Epidermal melanocyte (primary cell): ENCODE measurements at regions not wholly inside any gene's neighbourhood (a gene's known extent, or its start where the extent isn't known, plus 50 kb on each side); places are given as distances from the start of the nearest gene placed in this dataset.

Experiments
- DNase-seq: peaks from one replicate; pipeline ENCODE4 v3.0.0; 2011; ENCODE audit warnings: low spot score; ENCODE audit not compliant: insufficient read length

DNA sequence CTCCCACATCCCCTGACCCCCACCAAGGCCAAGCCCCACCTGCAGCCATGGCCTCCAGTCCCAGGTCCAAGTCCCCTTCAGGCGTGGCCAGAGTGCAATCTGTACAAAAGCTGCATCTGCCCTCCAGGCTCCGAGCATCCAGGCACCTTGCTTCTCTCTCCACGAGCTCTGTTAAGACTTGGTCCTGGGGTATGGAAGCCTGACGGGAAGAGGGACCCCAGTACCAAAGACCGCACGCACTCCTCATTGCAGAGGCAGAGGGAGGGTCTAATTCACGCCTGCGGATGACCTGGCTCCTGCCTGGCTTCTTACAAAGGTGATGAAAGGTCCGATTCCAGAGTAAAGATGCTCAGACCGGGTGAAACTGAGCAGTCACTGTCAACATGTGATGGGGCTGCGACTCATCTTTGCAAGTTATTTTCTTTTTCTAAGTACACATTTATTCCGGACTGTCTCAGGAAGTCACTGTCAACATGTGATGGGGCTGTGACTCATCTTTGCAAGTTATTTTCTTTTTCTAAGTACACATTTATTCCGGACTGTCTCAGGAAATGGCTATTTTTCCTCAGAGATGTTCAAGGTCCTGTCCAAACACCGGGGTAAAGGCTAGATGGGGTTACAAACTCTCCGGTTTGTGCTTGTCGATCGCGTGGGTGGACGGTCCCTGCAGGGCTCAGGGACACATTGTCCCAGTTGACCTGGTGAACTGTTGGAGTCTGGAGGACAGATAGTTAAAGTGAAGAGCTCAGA is 252.0 kb upstream of the IRX4 start:
- DNase-seq: no peak

DNA sequence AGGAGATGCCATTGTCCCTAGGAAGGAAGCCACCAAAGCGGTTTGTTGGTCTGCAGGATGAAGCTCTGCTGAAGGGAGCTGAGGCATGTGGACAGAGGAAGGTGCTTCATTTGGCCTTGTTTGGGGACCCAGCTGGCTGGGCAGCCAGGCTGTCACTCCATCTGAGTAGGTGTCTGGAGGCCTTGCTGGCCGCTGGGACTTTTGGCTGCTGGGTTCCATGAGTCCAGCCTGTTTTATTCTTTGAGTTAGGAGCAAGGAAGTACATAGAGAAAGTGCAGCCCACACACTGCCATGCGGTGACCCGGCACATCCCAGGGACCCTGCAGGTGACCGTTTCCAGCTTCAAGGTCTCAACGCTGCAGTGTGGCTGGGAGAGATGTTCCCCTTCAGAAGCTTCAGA is 251.2 kb upstream of the IRX4 start:
- DNase-seq: no peak

DNA sequence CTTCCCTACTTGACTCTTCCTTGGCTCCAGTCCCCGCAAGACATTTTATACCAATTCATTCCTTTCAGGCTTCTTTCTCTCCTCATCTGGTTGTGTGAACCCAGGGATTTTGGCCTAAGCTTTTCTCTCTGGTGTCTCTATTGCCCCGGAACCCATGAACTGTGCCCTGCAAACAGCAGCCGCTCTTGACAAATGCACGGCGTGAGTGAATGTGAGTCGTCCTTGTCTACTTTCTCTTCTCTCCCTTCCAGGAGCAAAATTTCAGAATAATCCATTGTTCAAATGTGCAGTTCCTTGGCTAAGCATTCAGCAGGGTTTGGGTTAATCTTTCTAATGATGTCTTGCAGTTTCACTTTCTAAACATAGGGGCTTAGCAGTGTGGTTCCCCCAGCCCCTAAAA is 250.4 kb upstream of the IRX4 start:
- no peak for DNase-seq

DNA sequence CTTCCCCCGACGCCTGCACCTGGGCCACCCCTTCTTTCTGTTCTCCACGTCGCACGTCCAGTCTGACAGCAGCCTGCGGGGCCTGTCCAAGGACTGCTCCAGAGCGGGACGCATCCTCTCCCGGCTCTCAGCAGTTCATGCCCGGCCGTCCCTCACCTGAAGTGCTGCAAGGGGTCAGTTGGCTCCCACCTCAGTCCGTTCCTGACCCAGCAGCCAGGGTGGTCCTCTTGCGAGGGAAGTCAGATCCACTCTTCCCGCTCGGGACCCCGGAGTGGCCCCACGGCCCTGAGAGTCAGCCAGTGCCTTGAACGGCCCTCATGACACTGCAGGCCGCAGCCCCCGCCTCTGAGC is 249.7 kb upstream of the IRX4 start:
- DNase-seq: no peak

DNA sequence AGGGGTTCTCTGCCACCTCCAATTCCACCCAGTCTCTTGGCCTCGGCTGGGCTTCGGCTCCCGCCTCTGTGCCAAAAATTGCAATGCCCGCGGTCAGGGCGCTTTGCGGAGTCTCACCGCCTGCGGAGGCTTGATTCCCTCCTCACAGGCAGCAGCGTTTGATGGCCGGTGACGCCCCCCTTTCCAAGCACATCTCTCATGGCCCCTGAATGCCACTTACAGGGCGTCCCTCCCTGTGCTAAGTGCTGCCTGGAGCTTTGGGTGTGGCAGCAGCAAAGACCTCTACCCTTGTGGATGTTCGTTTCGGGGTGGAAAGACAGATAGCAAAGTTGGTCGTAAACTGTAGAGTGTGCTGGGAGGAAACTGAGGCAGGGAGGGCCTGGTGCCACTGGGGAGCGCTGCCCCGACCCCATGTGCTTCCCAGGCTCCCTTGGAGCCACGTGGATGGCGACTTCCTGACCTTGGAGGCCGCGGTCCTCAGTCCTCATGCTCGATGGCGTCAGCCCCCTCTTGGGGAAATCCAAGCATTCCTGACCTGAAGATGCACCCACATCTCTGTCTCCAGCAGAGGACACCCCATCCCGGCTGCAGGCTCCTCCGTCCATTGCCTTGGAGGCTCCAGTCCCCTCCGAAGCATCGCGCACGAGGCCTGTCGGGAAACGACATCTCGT is 249.2 kb upstream of the IRX4 start:
- DNase-seq: no peak

- DNase-seq: no peak
These were observed 248.5 kb upstream of the IRX4 start for GRCh38 chr5:2131196-2131595.

DNA sequence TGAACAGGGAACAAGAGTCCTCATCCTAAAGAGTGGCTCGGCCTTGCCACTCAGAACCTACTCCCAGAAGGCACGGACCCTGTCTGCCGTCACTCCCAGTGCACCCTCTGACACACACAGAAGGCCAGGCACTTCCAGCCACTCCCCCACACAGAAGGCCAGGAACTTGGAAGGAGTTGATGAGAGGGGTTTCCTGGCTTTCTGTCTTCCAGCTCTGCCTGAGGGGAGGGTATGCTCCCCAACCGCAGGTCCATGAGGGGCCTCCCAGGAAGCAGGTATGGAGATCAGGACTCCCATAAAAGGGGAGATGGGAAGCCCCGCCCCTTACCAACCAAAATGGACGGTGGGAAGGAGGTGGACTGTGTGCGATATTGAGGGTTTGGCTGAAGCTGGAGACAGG is 247.6 kb upstream of the IRX4 start:
- no peak for DNase-seq

DNA sequence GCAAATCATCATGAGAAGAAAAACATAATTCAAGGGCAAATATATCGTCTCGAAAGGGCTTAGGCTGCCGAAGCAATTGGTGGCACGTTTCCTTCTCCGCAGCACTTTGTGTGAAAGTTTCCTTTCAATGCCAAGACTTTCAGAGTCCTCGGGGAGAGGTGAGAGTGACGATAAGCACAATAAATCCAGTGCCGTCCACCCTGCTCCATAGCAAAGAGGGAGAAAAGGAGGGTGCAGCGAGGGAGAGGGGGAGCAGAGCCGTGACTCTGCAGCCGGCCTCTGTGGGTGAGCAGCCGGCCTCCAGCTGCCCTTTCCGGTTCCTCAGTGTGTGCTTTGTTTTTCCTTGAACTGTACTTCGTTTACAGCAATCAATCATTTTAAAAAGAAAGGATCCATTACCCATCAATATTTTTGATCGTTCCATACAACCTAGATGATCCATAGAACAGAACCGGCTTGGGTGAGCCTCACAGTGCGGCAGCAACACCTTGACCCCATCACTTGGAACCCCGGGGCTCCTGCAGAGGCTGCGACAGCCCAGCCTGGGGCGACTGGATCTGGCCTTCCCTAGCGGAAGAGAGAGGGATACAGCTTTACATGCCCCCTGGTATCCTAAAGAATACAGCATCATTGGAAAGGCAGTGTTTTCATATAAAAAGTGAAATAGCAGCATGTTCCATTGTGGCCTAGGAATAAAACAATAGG is 247.0 kb upstream of the IRX4 start:
- no peak for DNase-seq

GRCh38 chr5:2128686-2129355 is 246.1 kb upstream of the IRX4 start:
- DNase-seq: no peak

- DNase-seq: no peak
These were observed 243.8 kb upstream of the IRX4 start for GRCh38 chr5:2126512-2126911.

DNA sequence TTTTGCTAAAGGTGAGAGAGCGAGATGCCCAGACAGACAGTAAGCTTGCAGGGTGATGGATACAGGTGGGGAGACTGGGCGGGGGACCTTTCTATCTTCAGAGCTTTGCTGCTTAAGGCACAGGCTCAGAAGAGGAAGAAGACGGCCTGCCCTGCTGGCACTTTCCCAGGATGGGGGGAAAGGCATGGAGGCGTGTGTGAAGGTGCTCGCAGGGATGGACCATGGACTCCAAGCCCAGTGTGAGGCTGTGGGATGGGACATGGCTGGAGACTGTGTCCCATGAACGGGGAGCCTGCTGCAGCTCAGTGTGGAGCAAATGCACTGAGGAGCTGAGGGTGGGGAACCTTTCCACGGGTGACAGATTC is 243.2 kb upstream of the IRX4 start:
- DNase-seq: no peak

GRCh38 chr5:2125171-2125900 is 242.6 kb upstream of the IRX4 start:
- DNase-seq: no peak

GRCh38 chr5:2124434-2125170 is 241.9 kb upstream of the IRX4 start:
- DNase-seq: no peak

- DNase-seq: no peak
These were observed 241.1 kb upstream of the IRX4 start for GRCh38 chr5:2123874-2124273.

DNA sequence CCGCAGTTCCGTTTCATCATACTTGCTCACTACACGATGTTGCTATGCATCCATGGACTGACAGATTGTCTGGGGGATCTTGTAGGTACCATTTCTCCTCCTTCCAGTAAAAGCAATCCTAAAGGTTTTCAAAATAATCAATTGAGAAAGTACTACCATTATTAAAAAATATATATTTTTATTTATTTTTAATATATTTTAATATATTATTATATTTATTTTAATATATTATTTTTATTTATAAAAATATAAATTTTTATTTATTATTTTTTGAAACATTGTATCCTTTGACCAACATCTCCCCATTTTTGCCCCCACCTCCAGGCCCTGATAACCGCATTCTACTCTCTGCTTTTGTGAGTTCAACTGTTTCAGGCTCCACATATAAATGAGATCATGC is 237.6 kb upstream of the IRX4 start:
- no peak for DNase-seq

DNA sequence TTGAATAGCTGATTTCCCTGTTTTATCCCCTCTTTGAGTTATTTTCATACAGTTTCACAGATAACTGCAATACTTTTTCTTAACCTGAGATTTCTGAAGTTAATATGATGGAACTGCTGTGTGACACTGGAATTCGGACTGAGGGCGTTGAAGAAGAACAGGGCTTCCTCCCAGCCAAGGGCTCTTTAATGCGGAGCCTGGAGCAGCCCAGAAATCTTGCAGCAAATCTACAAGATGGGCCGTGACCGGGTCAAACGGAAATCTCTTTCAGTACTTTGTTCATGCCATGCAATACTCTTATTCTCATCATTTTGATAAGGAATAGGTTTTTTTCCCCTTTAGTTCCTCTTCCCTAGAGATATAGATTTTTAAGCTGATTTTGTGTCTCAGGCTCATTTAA is 236.8 kb upstream of the IRX4 start:
- no peak for DNase-seq

GRCh38 chr5:2113348-2114131 is 230.8 kb upstream of the IRX4 start:
- DNase-seq: no peak

DNA sequence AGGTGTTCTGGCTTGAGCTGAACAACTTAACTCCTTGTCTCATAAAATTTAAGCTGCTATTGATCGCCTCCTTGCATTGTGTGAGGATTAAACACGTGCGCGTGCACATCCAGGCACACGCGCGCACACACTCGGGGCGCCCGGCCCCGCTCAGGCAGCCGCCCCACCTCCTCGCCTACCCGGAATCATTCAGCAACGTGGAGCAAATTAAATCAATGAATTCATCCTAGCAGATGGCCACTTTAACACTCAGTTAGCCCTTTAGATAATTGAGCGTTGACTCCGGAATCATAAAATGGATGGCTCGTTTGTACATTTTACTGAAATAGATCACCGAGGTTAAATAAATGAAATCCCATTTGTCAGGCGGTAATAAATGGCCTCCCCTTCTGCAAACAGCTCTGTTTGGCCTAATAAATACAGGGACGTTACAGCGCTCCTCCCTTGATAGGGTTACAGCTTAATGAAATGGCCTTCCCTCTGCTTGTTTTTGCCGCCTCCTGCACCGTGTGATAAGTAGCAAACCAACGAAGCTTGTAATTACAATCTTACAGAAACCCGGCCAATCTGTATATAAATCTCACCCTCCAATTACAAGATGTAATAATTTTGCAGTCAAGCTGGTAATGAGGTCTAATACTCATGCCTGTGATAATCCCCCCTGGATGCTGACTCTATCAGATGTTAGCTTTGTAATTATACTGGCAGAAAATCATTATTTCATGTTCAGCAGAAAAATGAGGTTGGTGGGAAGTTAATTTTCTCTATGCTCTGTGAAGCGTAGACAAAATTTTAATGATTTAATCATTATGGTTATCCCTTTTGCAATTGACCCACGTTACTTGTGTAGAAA is 229.7 kb upstream of the IRX4 start:
- no peak for DNase-seq

DNA sequence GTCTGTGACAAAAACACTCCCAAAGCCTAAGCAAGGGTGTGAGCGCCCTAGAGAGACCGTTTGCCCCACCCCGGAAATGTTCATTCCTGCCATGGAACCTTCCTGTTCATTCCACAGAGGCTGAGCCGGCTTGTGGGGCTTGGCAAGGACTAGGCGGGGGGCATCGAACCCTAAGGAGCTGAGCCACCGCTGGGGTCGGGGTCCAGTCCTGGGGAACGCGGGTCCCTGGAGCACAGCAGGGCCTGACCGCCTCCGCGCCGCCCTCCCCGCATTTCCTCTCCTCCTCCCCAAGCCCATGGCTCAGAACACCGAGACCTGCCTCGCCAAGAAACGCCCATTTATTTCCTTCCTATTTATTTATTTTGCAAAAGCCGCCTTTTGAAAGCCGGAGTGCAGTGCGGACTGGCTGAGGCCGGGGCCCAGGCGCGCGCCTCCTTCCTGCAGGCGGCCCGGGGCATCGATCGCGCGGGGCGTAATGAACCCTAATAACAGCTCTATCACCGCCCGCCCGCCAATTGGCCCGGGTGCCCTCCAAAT is 228.9 kb upstream of the IRX4 start:
- DNase-seq: no peak
